Skeletal muscle satellite cell (primary cell): ENCODE measurements at regions not wholly inside any gene's neighbourhood (a gene's known extent, or its start where the extent isn't known, plus 50 kb on each side); places are given as distances from the start of the nearest gene placed in this dataset.
"Not testable (repeated sequence)": the region's sequence is repeated elsewhere in the genome, so short reads cannot be mapped to it uniquely, and the experiment has no call there.

Source experiments
- H3K27me3 ChIP-seq: 2 replicates; pipeline ENCODE4 v1.7.0; 2013; ENCODE audit warnings: low read length; ENCODE audit not compliant: control insufficient read depth, insufficient read depth
- H3K36me3 ChIP-seq: 2 replicates; pipeline ENCODE4 v1.7.0; 2013; ENCODE audit warnings: mild to moderate bottlenecking, control low read depth, low read length; ENCODE audit not compliant: insufficient read depth
- H3K4me1 ChIP-seq: 2 replicates; pipeline ENCODE4 v1.7.0; 2013; ENCODE audit warnings: low read length; ENCODE audit not compliant: control insufficient read depth, insufficient read depth
- H3K4me2 ChIP-seq: 2 replicates; pipeline ENCODE4 v1.7.0; 2013; ENCODE audit warnings: mild to moderate bottlenecking, low read length
- H3K4me3 ChIP-seq: 2 replicates; pipeline ENCODE4 v1.7.0; 2013; ENCODE audit warnings: low read length
- H3K9ac ChIP-seq: 2 replicates; pipeline ENCODE4 v1.7.0; 2013; ENCODE audit warnings: mild to moderate bottlenecking, low read depth, low read length, moderate library complexity
- H3K9me3 ChIP-seq: replicated peaks from 2 replicates; pipeline ENCODE4 v1.7.0; 2013; ENCODE audit warnings: mild to moderate bottlenecking, control low read depth, low read length

DNA sequence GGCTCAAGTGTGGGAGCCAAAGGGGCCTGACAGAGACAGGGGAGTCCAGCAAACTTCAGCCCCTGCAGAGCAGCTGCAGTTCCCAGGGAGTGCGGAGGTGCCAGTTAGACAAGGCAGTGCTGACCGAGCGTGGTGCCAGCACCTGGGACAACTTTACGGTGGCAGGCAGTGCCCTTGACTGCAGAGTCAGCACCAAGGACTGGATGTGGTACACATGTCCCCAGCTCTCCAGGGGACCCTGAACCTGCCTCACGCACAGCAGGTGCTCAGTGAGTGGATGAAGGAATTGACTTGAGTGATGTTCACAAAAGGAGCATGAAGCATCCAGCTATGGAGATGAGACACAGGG lies 296.5 kb downstream of the SIPA1L2 start:
- Histone ChIP-seq H3K27me3 (peaks cover 36% of the 10 kb centered on the region), H3K4me1 (no peaks in the 10 kb centered on the region), H3K9ac (no peak overlapping the region), H3K36me3 (no peaks in the 10 kb centered on the region), H3K4me3 (no peak overlapping the region), H3K4me2 (no peak overlapping the region), H3K9me3 (no peaks in the 10 kb centered on the region)

DNA sequence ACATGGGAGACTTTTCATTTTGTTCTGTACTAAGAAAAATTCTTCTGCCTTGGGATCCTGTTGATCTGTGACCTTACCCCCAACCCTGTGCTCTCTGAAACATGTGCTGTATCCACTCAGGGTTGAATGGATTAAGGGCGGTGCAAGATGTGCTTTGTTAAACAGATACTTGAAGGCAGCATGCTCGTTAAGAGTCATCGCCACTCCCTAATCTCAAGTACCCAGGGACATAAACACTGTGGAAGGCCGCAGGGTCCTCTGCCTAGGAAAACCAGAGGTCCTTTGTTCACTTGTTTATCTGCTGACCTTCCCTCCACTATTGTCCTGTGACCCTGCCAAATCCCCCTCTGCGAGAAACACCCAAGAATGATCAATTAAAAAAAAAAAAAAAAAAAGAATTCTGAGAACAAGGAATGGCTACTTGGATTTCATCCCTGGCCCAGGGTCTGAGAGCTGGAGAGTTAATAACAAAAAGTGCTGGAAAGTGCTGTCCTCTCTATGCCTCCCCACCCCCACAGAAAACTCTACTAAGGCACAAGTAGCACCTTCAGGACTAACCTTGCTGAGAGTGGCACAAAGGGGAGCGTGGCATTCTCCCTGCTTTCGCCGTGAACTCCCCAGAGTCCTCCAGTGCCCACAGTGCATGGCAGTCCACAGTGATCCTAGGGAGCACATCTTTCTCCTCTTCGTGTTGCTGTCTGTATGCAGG lies 297.1 kb downstream of the SIPA1L2 start:
- H3K9ac ChIP-seq, H3K4me1 ChIP-seq, H3K4me3 ChIP-seq, H3K36me3 ChIP-seq, H3K9me3 ChIP-seq, H3K4me2 ChIP-seq: not testable (repeated sequence)
- peaks cover 36% of the 10 kb centered on the region for H3K27me3 ChIP-seq

DNA sequence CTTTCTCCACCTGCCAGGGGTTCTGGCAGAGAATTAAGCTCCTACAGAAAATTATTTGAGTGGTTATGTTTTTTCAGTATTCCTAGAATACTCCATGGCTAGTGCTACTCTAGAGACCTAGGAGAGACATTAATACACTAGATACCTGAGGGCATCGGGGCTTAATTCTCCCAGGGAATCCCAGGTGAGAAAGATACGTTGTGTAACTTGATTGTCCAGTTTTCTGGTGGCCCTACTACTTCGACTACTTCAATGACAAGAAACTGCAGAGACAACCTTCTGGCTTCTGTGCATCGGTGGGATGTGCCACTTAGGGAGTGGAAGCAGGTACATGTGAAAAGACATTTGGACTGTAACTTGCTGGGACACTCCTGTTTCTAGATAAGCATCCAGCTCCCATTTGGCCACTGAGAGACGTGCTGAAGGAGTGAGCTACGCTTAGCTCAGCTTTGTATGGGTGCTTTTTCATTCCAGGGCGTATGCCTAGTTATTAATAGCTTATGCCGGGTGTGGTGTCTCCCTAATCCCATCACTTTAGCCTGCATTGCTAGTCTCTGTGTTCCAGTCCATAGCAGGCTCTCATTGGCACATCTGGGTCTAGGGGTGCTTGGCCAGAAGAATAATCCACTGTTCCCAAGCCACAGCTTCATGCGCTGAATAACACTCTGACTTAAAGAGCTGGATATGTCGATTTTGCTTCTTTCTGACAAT lies 300.7 kb downstream of the SIPA1L2 start:
- H3K36me3 ChIP-seq, result no peaks in the 10 kb centered on the region
- H3K4me1 ChIP-seq, result no peaks in the 10 kb centered on the region
- H3K27me3 ChIP-seq, result peaks cover 11% of the 10 kb centered on the region
- H3K9me3 ChIP-seq, result no peaks in the 10 kb centered on the region
- no peak overlapping the region for H3K9ac ChIP-seq
- no peak overlapping the region for H3K4me3 ChIP-seq
- no peak overlapping the region for H3K4me2 ChIP-seq

DNA sequence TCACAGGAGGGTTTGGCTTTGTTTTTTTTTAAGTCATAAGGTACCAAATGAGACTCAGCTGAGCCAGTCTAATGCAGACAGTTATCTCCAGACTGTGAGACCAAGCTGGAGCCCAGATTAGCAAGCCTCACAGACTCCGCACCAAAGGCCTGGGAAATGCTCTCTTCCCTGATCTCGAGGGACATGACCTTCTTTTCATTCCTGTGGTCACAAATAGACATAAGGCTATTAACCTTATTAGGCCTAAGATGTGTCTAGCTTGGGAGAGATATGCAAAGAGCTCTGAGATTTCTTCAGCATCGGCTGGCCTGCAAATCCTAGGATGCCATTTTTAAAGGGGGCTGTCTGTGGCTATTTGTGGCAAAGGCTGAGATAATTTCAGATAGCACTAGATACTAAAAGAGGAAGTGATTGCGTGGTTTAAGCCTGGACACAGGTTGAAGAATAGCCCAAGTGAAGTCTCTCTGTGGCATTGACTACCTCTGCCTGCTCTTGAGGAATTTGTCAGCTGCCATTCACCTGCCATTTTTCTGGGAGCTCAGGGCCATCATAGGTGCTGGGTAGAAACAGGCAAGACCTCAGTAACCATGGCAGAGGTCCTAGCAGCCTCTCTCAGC lies 301.3 kb downstream of the SIPA1L2 start:
- Histone ChIP-seq H3K9ac (no peak overlapping the region), H3K27me3 (peaks cover 6% of the 10 kb centered on the region), H3K9me3 (no peaks in the 10 kb centered on the region), H3K36me3 (no peaks in the 10 kb centered on the region), H3K4me1 (no peaks in the 10 kb centered on the region), H3K4me2 (no peak overlapping the region), H3K4me3 (no peak overlapping the region)

DNA sequence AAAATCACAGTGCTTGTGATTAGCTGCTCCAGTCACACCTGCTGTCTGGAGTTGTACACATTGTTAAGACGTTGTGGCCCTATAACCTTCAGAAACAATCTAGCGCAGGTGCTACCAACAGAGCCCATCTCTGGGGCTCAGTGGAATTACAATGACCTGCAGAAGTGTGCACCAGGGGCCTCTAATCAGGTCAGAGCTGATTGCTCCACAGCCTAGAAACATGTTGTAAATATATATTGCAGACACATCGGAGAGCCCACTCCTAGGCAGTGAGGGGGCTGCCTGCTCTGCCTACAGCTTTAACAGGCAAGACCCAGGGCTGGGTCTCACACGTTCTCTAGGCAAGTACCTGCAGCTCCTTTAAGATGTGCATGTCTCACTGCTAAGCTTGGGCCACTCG lies 302.0 kb downstream of the SIPA1L2 start:
- H3K4me1 ChIP-seq, result no peaks in the 10 kb centered on the region
- H3K27me3 ChIP-seq, result no peaks in the 10 kb centered on the region
- no peaks in the 10 kb centered on the region for H3K36me3 ChIP-seq
- no peaks in the 10 kb centered on the region for H3K9me3 ChIP-seq
- H3K9ac ChIP-seq, result no peak overlapping the region
- H3K4me2 ChIP-seq, result no peak overlapping the region
- H3K4me3 ChIP-seq, result no peak overlapping the region

DNA sequence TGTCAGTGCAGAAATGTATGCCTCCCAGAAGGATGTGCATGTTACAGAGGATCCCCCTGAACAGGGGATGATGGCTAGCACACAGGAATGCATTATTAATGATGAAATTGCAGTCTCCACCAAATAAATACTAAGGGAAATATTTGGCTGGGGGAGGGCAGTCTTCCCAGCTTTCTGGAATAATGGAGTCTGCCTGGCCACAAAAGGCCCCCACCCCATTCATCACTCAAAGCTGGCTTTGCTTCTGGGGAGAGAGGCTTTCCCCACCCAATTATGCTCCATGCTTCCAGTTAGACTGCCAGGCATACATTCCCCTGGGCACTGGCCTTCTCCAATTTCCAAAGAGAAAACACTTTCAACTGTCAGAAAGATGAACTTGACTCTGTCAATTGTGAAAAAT lies 302.7 kb downstream of the SIPA1L2 start:
- Histone ChIP-seq H3K36me3 (no peaks in the 10 kb centered on the region), H3K9ac (no peak overlapping the region), H3K4me2 (no peak overlapping the region), H3K4me3 (no peak overlapping the region), H3K4me1 (no peaks in the 10 kb centered on the region), H3K27me3 (no peaks in the 10 kb centered on the region), H3K9me3 (no peaks in the 10 kb centered on the region)

DNA sequence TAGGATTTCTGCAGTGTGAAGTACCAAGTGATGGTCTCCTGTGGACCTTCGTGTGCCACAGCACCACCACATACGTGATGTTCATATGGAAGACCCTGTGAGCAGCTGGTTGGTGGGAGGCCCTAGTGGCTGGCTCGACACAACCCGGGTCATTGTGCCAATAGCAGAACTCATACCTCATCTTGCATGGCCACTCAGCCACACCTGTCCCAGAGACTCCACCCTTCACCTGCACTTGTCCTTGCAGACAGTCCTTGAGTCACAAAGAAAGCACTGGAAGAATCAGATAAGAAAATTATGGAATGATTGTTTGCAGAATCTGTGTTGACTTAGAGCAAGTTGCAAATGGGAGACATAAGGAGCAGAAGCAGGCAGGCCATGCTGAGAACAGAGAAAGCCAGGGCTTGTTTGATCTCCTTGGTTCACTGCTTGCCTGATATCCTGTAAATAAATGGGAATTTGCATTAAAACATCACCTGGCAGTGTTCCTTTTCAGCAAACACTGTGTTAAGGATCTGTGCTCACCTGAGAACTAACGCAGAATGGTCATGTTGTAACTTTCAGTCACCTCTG lies 307.7 kb downstream of the SIPA1L2 start:
- Histone ChIP-seq H3K36me3 (no peaks in the 10 kb centered on the region), H3K9ac (no peak overlapping the region), H3K27me3 (no peaks in the 10 kb centered on the region), H3K9me3 (no peaks in the 10 kb centered on the region), H3K4me1 (peaks cover under 1% of the 10 kb centered on the region), H3K4me2 (no peak overlapping the region), H3K4me3 (no peak overlapping the region)

DNA sequence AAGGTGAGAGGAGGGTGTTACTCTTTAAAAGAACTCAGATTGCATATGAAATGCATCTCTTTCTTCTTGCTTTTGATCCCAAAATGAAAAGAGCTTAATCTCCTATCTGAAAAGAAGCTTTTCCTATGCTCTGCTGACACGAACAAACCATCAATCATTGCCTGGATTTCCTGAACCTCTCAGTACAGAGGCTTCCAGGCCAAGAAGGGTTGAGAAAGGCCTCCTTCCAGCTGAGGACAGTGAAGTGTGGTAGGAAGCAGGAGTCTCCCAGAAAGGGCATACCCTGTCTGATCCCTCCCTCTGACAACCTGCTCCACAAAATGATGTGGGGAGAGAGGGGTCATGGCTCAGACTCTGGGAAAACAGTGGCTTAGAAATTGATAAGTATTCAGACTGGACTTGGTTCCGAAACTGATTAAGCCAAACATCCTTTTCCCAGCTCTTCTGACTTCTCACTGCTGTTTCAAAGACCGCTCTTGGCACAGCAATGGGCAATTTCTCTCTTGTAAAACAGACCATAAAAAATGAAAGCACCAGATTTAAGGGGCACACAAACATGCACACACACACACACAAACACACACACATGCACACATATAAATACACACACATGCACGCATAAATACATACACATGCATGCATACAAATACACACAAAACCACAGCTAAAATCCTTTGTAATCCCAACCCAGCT lies 310.3 kb downstream of the SIPA1L2 start:
- Histone ChIP-seq H3K4me1 (peaks cover 8% of the 10 kb centered on the region), H3K9ac (no peak overlapping the region), H3K4me3 (no peak overlapping the region), H3K27me3 (no peaks in the 10 kb centered on the region), H3K4me2 (no peak overlapping the region), H3K9me3 (no peaks in the 10 kb centered on the region), H3K36me3 (no peaks in the 10 kb centered on the region)

DNA sequence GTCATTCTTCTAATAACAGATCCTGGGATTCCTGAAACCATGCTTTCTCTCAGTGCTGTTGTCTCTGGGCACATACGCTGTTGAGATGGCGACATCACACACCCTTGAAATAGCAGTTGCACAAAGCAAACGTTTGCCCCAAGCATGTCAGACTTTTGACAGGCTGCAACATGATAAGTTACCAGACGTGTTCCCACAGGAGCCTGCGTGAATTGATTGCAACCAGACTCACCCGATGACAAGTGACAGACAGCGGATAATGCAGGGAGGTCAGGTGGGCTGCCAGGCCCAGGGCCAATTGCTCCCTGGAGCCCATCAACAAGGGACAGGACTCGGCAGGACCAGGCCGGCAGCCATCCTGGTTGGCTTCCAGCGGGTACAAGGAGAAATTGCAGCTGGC lies 310.9 kb downstream of the SIPA1L2 start:
- Histone ChIP-seq H3K4me3 (no peak overlapping the region), H3K4me1 (peaks cover 8% of the 10 kb centered on the region), H3K4me2 (no peak overlapping the region), H3K27me3 (no peaks in the 10 kb centered on the region), H3K36me3 (no peaks in the 10 kb centered on the region), H3K9me3 (no peaks in the 10 kb centered on the region), H3K9ac (no peak overlapping the region)

DNA sequence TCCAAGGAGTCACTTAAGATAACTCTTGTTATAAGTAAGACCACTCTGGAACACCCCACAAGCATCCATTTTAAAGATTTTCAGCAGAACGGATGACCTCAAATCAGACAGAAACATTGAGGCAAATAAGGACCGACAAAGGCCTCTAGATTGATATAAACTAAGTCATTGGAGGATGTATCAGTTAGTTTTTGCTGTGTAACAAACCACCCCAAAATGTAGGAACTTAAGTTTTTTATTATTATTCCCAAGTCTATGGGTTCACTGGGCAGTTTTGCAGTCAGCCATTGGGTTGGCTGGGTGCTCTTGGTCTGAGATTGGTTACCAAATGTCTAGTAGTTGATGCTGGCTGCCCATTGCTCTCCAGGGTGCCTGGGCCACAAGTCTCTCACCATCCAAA lies 311.8 kb downstream of the SIPA1L2 start:
- Histone ChIP-seq H3K36me3 (no peaks in the 10 kb centered on the region), H3K9ac (no peak overlapping the region), H3K4me2 (no peak overlapping the region), H3K4me1 (peaks cover 8% of the 10 kb centered on the region), H3K9me3 (no peaks in the 10 kb centered on the region), H3K4me3 (no peak overlapping the region), H3K27me3 (no peaks in the 10 kb centered on the region)

DNA sequence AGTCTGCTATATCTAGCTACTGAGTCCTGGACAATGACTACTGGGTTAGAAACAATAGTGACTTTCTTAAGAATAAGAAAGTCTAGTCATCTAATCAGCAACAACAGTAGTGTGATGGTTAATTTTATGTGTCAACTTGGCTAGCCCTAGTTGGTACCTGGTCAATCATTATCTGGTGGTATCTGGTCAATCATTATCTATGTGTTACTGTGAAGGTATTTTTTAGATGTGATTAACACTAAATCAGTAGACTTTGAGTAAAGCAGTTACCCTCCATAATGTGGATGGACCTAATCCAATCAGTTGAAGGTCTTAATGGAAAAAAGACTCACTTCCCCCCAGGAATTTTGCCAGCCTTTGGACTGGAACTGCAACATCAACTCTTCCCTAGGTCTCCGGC lies 312.6 kb downstream of the SIPA1L2 start:
- H3K36me3 ChIP-seq, result no peaks in the 10 kb centered on the region
- no peak overlapping the region for H3K4me3 ChIP-seq

More for the DNA sequence above, 312.6 kb downstream of the SIPA1L2 start:
- H3K9ac ChIP-seq, result no peak overlapping the region
- peaks cover 8% of the 10 kb centered on the region for H3K4me1 ChIP-seq
- no peaks in the 10 kb centered on the region for H3K27me3 ChIP-seq
- H3K9me3 ChIP-seq, result no peaks in the 10 kb centered on the region
- H3K4me2 ChIP-seq, result no peak overlapping the region
